HG02588 (cell line): ENCODE measurements at regions not wholly inside any gene's neighbourhood (a gene's known extent, or its start where the extent isn't known, plus 50 kb on each side); places are given as distances from the start of the nearest gene placed in this dataset.

ENCODE experiments used
- ATAC-seq: cut with Tn5 transposase; IDR thresholded peaks from one replicate; pipeline ENCODE4 v1.9.1; 2021; ENCODE audit warnings: mild to moderate bottlenecking, moderate library complexity; ENCODE audit not compliant: unreplicated experiment

- no peak for ATAC-seq
These were observed 59.9 kb upstream of the ZFR start for GRCh38 chr5:32504329-32504988.

GRCh38 chr5:32503261-32503660 lies 58.7 kb upstream of the ZFR start:
- ATAC-seq, result no peak

- ATAC-seq, result no peak
These were observed 56.8 kb upstream of the ZFR start for GRCh38 chr5:32501071-32502002.

GRCh38 chr5:32500181-32500580 lies 55.6 kb upstream of the ZFR start:
- no peak for ATAC-seq

- no peak for ATAC-seq
These were observed 54.7 kb upstream of the ZFR start for GRCh38 chr5:32499261-32499660.

GRCh38 chr5:32498484-32498883 lies 53.9 kb upstream of the ZFR start:
- ATAC-seq, result no peak

- no peak for ATAC-seq
These were observed 51.6 kb upstream of the ZFR start for GRCh38 chr5:32496104-32496503.

GRCh38 chr5:32494827-32495226 lies 50.3 kb upstream of the ZFR start:
- ATAC-seq, result no peak
